Astrocyte (in vitro differentiated cells and primary cell): ENCODE measurements at regions not wholly inside any gene's neighbourhood (a gene's known extent, or its start where the extent isn't known, plus 50 kb on each side); places are given as distances from the start of the nearest gene placed in this dataset.
A peak's percentile ranks its signal among the peaks of the same experiment; 100 is the strongest.

Experiments used
- DNase-seq: peaks from one replicate; pipeline ENCODE4 v3.0.0-alpha.2; 2010; ENCODE audit warnings: low read depth
- FAIRE-seq: peaks from 2 replicates; lab custom pipeline; 2011; peaks lifted over from hg19 to GRCh38; lab: Jason Lieb, UNC
- H2AFZ ChIP-seq: 2 replicates; pipeline ENCODE4 v1.6.0; 2012; ENCODE audit warnings: low read depth, low read length, inconsistent platforms
- H3K27ac ChIP-seq: 2 replicates; pipeline ENCODE4 v1.5.1; 2011; ENCODE audit warnings: low read depth, low read length, inconsistent platforms
- H3K27me3 ChIP-seq: 2 replicates; pipeline ENCODE4 v1.6.0; 2011; ENCODE audit warnings: low read length, inconsistent platforms; ENCODE audit not compliant: insufficient read depth
- H3K36me3 ChIP-seq: 2 replicates; pipeline ENCODE4 v1.5.1; 2011; ENCODE audit warnings: low read length, inconsistent platforms; ENCODE audit not compliant: insufficient read depth
- H3K4me1 ChIP-seq: 2 replicates; pipeline ENCODE4 v1.5.1; 2011; ENCODE audit warnings: low read length, inconsistent platforms; ENCODE audit not compliant: insufficient read depth
- H3K4me2 ChIP-seq: 2 replicates; pipeline ENCODE4 v1.6.0; 2012; ENCODE audit warnings: low read length, inconsistent platforms
- H3K4me3 ChIP-seq: 2 replicates; pipeline ENCODE4 v1.5.1; 2011; ENCODE audit warnings: low read depth, mild to moderate bottlenecking, low read length, inconsistent platforms; ENCODE audit not compliant: insufficient read depth
- H3K79me2 ChIP-seq: 2 replicates; pipeline ENCODE4 v1.6.0; 2012; ENCODE audit warnings: mild to moderate bottlenecking, low read length, inconsistent platforms; ENCODE audit not compliant: insufficient read depth
- H3K9ac ChIP-seq: 2 replicates; pipeline ENCODE4 v1.6.0; 2012; ENCODE audit warnings: mild to moderate bottlenecking, low read length, inconsistent platforms
- H3K9me3 ChIP-seq: 2 replicates; pipeline ENCODE4 v1.5.1; 2012; ENCODE audit warnings: low read depth, mild to moderate bottlenecking, low read length, inconsistent platforms; ENCODE audit not compliant: insufficient read depth
- H4K20me1 ChIP-seq: 2 replicates; pipeline ENCODE4 v1.6.0; 2012; ENCODE audit warnings: low read length, inconsistent platforms; ENCODE audit not compliant: insufficient read depth
- H3K27ac Mint-ChIP-seq: one replicate; pipeline ENCODE4 v1.8.0; 2021; ENCODE audit warnings: mild to moderate bottlenecking, mixed read lengths; ENCODE audit not compliant: unreplicated experiment
- H3K27me3 Mint-ChIP-seq: one replicate; pipeline ENCODE4 v1.8.0; 2021; ENCODE audit warnings: low read depth, mixed read lengths; ENCODE audit not compliant: unreplicated experiment
- H3K36me3 Mint-ChIP-seq: one replicate; pipeline ENCODE4 v1.8.0; 2021; ENCODE audit warnings: low read depth, mixed read lengths; ENCODE audit not compliant: unreplicated experiment
- H3K4me1 Mint-ChIP-seq: one replicate; pipeline ENCODE4 v1.8.0; 2021; ENCODE audit warnings: low read depth, mixed read lengths; ENCODE audit not compliant: unreplicated experiment
- H3K4me3 Mint-ChIP-seq: one replicate; pipeline ENCODE4 v1.8.0; 2021; ENCODE audit warnings: mild to moderate bottlenecking, moderate library complexity, mixed read lengths; ENCODE audit not compliant: unreplicated experiment
- H3K9me3 Mint-ChIP-seq: one replicate; pipeline ENCODE4 v1.8.0; 2021; ENCODE audit warnings: mild to moderate bottlenecking, mixed read lengths; ENCODE audit not compliant: unreplicated experiment
- CTCF ChIP-seq: IDR thresholded peaks from 2 replicates; pipeline ENCODE4 v1.5.1; 2011; ENCODE audit warnings: low read depth, mild to moderate bottlenecking, inconsistent platforms, low read length, moderate library complexity; ENCODE audit not compliant: insufficient read depth
- EZH2 ChIP-seq: IDR thresholded peaks from 2 replicates; pipeline ENCODE4 v1.6.1; 2012; ENCODE audit warnings: mild to moderate bottlenecking, low read length, inconsistent platforms; ENCODE audit not compliant: insufficient read depth

- Histone ChIP-seq H3K27ac (no peak overlapping the region), H3K9me3 (no peaks in the 10 kb centered on the region), H4K20me1 (no peaks in the 10 kb centered on the region), H2AFZ (peak overlapping the region; percentile 38), H3K4me3 (no peak overlapping the region), H3K36me3 (no peaks in the 10 kb centered on the region), H3K27me3 (no peaks in the 10 kb centered on the region), H3K79me2 (no peaks in the 10 kb centered on the region), H3K4me1 (no peaks in the 10 kb centered on the region), H3K4me2 (peak overlapping the region; percentile 26), H3K9ac (no peak overlapping the region)
- H3K4me3 Mint-ChIP-seq, result no peak overlapping the region
- H3K27me3 Mint-ChIP-seq, result no peaks in the 10 kb centered on the region
- H3K36me3 Mint-ChIP-seq, result no peaks in the 10 kb centered on the region
- H3K9me3 Mint-ChIP-seq, result no peaks in the 10 kb centered on the region
- peaks cover 12% of the 10 kb centered on the region for H3K4me1 Mint-ChIP-seq
- no peak for TF ChIP-seq EZH2
- no peak for TF ChIP-seq CTCF
- H3K27ac Mint-ChIP-seq, result peak overlapping the region; percentile 3
- no peak for FAIRE-seq
- peak; percentile 21 for DNase-seq
These were observed 245.5 kb upstream of the SLC7A11 start for GRCh38 chr4:138487670-138488069.

DNA sequence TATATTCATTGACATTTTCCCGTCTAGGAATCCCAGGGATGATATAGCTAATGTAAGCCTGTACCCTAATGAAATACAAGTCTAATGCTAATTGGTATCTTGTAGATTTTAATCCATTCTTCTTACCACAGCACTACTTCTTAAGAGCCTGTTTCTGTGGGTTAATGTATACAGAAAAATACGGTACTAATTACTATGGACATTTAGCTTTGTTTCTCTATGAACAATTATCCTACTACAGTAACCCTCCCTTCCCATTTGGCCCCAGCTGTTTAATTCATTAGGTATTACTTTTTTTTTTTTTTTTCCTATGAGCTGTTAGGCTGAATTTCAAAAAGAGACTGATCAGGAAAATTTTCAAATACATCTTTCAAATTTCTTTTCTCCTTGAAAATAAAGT, 245.1 kb upstream of the SLC7A11 start:
- Histone ChIP-seq H2AFZ (no peak overlapping the region), H3K27ac (no peak overlapping the region), H4K20me1 (no peaks in the 10 kb centered on the region), H3K4me2 (no peak overlapping the region), H3K9ac (no peak overlapping the region), H3K27me3 (no peaks in the 10 kb centered on the region), H3K36me3 (no peaks in the 10 kb centered on the region), H3K79me2 (no peaks in the 10 kb centered on the region), H3K9me3 (no peaks in the 10 kb centered on the region), H3K4me3 (no peak overlapping the region), H3K4me1 (no peaks in the 10 kb centered on the region)
- Mint-ChIP-seq H3K36me3 (no peaks in the 10 kb centered on the region), H3K4me3 (no peak overlapping the region), H3K9me3 (no peaks in the 10 kb centered on the region), H3K27me3 (no peaks in the 10 kb centered on the region), H3K4me1 (peaks cover 12% of the 10 kb centered on the region), H3K27ac (no peak overlapping the region)
- TF ChIP-seq CTCF, result no peak
- no peak for TF ChIP-seq EZH2
- no peak for FAIRE-seq
- DNase-seq, result no peak

GRCh38 chr4:138485498-138485897, 243.3 kb upstream of the SLC7A11 start:
- Histone ChIP-seq H3K27me3 (no peaks in the 10 kb centered on the region), H3K27ac (no peak overlapping the region), H3K79me2 (no peaks in the 10 kb centered on the region), H3K36me3 (no peaks in the 10 kb centered on the region), H3K9ac (no peak overlapping the region), H3K4me2 (no peak overlapping the region), H2AFZ (no peak overlapping the region), H4K20me1 (no peaks in the 10 kb centered on the region), H3K4me1 (no peaks in the 10 kb centered on the region), H3K4me3 (no peak overlapping the region), H3K9me3 (no peaks in the 10 kb centered on the region)
- Mint-ChIP-seq H3K27ac (no peak overlapping the region), H3K9me3 (peaks cover 1% of the 10 kb centered on the region), H3K27me3 (no peaks in the 10 kb centered on the region), H3K36me3 (no peaks in the 10 kb centered on the region), H3K4me1 (peaks cover 12% of the 10 kb centered on the region), H3K4me3 (no peak overlapping the region)
- TF ChIP-seq EZH2 (no peak), CTCF (no peak)
- DNase-seq, result no peak
- FAIRE-seq, result no peak
